ENCODE measurements at regions not wholly inside any gene's neighbourhood (a gene's known extent, or its start where the extent isn't known, plus 50 kb on each side); places are given as distances from the start of the nearest gene placed in this dataset.

GRCh38 chr16:86395477-86395876, 114.8 kb upstream of the FOXF1 start:
- no peak for DNase-seq

GRCh38 chr16:86396422-86396821, 113.9 kb upstream of the FOXF1 start:
- no peak for DNase-seq

GRCh38 chr16:86396901-86397311, 113.4 kb upstream of the FOXF1 start:
- DNase-seq, result no peak

GRCh38 chr16:86398201-86398600, 112.1 kb upstream of the FOXF1 start:
- DNase-seq, result no peak

- no peak for DNase-seq
These were observed 111.7 kb upstream of the FOXF1 start for GRCh38 chr16:86398622-86399021.

GRCh38 chr16:86401126-86401525, 109.2 kb upstream of the FOXF1 start:
- no peak for DNase-seq

- no peak for DNase-seq
These were observed 107.2 kb upstream of the FOXF1 start for GRCh38 chr16:86403085-86403484.

GRCh38 chr16:86403541-86404163, 106.7 kb upstream of the FOXF1 start:
- DNase-seq, result no peak

- no peak for DNase-seq
These were observed 105.6 kb upstream of the FOXF1 start for GRCh38 chr16:86404678-86405077.

GRCh38 chr16:86405319-86405718, 105.0 kb upstream of the FOXF1 start:
- DNase-seq, result no peak

GRCh38 chr16:86406056-86406455, 104.3 kb upstream of the FOXF1 start:
- no peak for DNase-seq

GRCh38 chr16:86408685-86409084, 101.6 kb upstream of the FOXF1 start:
- DNase-seq, result no peak

GRCh38 chr16:86410081-86410480, 100.2 kb upstream of the FOXF1 start:
- no peak for DNase-seq

- no peak for DNase-seq
These were observed 99.8 kb upstream of the FOXF1 start for GRCh38 chr16:86410529-86410928.

- no peak for DNase-seq
These were observed 98.4 kb upstream of the FOXF1 start for GRCh38 chr16:86411897-86412296.

- no peak for DNase-seq
These were observed 95.2 kb upstream of the FOXF1 start for GRCh38 chr16:86414991-86415740.

GRCh38 chr16:86418981-86419380, 91.3 kb upstream of the FOXF1 start:
- DNase-seq, result no peak

GRCh38 chr16:86419518-86419917, 90.8 kb upstream of the FOXF1 start:
- DNase-seq, result no peak

- DNase-seq, result no peak
These were observed 88.3 kb upstream of the FOXF1 start for GRCh38 chr16:86421995-86422394.

GRCh38 chr16:86424398-86424797, 85.9 kb upstream of the FOXF1 start:
- no peak for DNase-seq

- no peak for DNase-seq
These were observed 85.3 kb upstream of the FOXF1 start for GRCh38 chr16:86424985-86425384.

- DNase-seq, result no peak
These were observed 84.2 kb upstream of the FOXF1 start for GRCh38 chr16:86426063-86426642.

- DNase-seq, result no peak
These were observed 82.9 kb upstream of the FOXF1 start for GRCh38 chr16:86427433-86427851.
